ENCODE measurements at regions not wholly inside any gene's neighbourhood (a gene's known extent, or its start where the extent isn't known, plus 50 kb on each side); places are given as distances from the start of the nearest gene placed in this dataset.

DNA sequence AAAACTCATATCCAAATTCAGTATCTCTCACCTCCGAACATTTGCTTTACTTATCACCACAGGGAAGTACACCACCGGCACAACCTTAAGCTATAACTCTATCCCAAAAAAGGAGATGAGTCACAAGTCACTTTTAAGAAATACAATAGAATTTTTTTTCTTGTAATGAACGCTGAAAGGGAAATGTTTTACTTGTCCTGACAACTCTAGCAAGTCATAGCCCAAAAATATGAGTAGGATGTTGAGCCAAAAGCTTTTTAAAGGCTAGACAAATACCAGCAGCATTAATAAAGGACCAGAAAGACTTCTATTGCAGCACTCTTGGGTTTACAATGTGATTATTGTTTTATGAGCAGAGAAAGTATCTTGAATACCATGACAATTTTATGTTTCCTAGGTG is 147.3 kb upstream of the FST start:
- H3K9me3 Mint-ChIP-seq, result peaks cover 3% of the 10 kb centered on the region
- no peak overlapping the region for H3K4me3 Mint-ChIP-seq
- H3K36me3 Mint-ChIP-seq, result no peaks in the 10 kb centered on the region
- H3K27me3 Mint-ChIP-seq, result no peaks in the 10 kb centered on the region
- DNase-seq (ENCODE audit: low spot score), result no peak
- H3K27ac Mint-ChIP-seq, result no peak overlapping the region
- no peak for ATAC-seq
- no peaks in the 10 kb centered on the region for H3K4me1 Mint-ChIP-seq (ENCODE audit: low read depth in 2 of 2)

DNA sequence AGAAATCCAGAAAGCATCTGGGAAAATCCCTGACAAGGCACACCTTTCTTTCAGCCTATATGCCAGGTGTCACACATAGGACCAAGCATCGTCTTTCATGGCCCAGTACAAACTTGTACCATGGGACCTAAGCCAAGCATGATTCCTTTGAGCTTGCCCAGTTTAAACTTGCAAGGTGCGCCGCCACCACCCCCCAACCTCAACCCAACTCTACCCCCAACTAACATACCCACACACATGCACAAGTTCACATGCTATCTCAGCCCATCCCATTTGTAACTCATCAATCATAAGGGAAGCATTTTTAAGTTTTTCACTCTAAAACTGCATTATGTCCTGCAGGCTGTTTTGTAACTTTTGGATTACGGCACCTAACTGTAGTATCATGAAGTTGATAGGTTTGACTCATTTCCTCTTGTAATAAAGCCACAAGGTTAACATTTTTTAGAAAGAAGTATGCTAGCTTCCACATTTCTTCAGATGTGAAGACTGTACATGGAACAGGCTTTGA is 145.9 kb upstream of the FST start:
- no peak for ATAC-seq
- Mint-ChIP-seq H3K36me3 (no peaks in the 10 kb centered on the region), H3K4me3 (no peak overlapping the region), H3K9me3 (peaks cover 5% of the 10 kb centered on the region), H3K4me1 (ENCODE audit: low read depth in 2 of 2) (no peaks in the 10 kb centered on the region), H3K27me3 (no peaks in the 10 kb centered on the region), H3K27ac (no peak overlapping the region)
- no peak for DNase-seq (ENCODE audit: low spot score)

DNA sequence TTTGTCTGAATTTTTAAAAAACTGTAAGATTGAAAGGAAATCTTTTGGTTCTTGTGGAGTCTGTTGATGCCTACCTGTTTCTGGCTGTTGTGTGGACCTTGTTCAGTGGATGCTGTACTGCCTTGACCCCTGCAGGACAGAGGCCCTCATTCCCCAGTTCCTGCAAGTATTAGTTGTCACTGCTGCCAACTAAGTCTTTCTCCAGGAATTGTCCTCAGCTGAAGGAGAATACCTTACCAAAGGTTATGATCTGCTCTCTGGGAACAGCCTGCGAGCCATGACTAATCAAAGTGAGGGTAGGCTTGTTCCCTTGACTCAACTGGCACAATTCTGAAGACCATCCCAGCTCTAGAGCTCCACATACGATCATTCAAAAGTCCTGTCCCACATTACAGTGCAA is 145.3 kb upstream of the FST start:
- no peaks in the 10 kb centered on the region for H3K36me3 Mint-ChIP-seq
- no peak overlapping the region for H3K27ac Mint-ChIP-seq
- no peaks in the 10 kb centered on the region for H3K4me1 Mint-ChIP-seq (ENCODE audit: low read depth in 2 of 2)
- H3K9me3 Mint-ChIP-seq, result peaks cover 6% of the 10 kb centered on the region
- DNase-seq (ENCODE audit: low spot score), result no peak
- ATAC-seq, result no peak
- no peaks in the 10 kb centered on the region for H3K27me3 Mint-ChIP-seq
- H3K4me3 Mint-ChIP-seq, result no peak overlapping the region

DNA sequence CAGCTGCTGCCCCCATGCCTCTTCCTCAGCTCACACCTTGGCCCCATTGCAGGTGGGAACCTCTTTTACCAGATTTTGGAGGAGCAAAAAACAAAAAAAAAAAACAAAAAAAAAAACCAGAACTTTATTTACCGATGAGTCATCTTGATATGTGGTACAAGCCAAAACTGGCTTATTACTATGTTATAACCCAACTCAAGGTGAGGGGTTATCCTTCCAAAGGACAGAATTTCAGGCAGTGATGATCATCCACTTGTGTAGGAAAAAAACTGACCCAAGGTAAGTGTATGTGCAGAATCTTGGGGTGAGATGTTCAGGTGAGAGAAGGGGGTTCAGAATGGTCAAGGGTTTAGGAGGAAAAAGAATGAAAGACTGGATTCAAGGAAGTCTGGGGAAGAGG is 142.6 kb upstream of the FST start:
- DNase-seq (ENCODE audit: low spot score), result no peak
- peaks cover 9% of the 10 kb centered on the region for H3K9me3 Mint-ChIP-seq
- H3K27ac Mint-ChIP-seq, result no peak overlapping the region
- no peaks in the 10 kb centered on the region for H3K27me3 Mint-ChIP-seq
- no peaks in the 10 kb centered on the region for H3K4me1 Mint-ChIP-seq (ENCODE audit: low read depth in 2 of 2)
- no peak for ATAC-seq
- no peaks in the 10 kb centered on the region for H3K36me3 Mint-ChIP-seq
- H3K4me3 Mint-ChIP-seq, result no peak overlapping the region

DNA sequence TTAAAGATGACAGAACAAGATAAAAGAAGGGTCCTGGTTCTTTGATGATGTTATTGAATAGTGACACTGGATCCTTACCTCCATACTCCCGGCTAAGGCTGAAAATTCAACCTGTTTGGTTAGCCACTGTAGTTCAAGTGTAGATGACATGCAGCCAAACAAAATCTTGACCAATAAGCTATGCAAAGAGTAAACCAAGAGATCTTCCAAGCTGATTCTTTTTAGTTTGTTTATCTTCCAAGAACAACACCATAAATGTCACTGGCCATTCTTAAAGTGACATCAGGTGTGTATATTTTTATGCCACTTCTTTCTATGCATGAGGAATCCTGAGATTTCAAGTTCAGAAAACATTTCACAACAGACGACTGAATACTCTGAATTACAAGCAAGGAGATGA is 141.5 kb upstream of the FST start:
- H3K27ac Mint-ChIP-seq, result no peak overlapping the region
- H3K36me3 Mint-ChIP-seq, result no peaks in the 10 kb centered on the region
- H3K9me3 Mint-ChIP-seq, result peaks cover 9% of the 10 kb centered on the region
- H3K27me3 Mint-ChIP-seq, result no peaks in the 10 kb centered on the region
- H3K4me3 Mint-ChIP-seq, result no peak overlapping the region
- no peaks in the 10 kb centered on the region for H3K4me1 Mint-ChIP-seq (ENCODE audit: low read depth in 2 of 2)
- DNase-seq (ENCODE audit: low spot score) (no peak), ATAC-seq (no peak)

DNA sequence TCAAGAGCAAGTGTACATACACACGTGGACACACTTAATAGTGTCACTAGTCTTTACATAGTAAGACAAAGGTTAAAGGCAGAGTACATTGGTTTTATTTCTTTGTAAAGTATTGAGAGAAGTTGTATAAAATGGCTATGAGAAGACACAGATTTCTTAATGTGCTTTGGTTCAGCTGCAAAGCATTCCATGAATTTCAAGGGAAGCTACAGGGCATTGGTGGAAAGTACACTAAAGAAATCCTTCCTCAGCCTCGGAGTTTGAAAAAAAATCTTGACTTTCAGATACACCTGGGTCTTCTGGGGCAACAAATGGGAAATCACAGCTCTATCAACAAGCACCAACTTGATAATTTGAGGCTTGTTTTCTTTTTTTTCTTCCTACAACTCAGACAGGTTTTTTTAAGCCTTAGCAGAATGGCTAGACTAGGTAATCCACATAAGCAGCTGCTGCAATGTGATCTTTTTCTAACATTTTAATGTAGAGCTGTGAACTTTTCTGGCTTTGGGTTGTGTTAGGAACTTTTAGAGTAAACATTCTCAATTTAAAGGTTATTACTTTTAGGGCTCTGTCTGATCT is 140.4 kb upstream of the FST start:
- ATAC-seq, result no peak
- H3K36me3 Mint-ChIP-seq, result no peaks in the 10 kb centered on the region

DNA sequence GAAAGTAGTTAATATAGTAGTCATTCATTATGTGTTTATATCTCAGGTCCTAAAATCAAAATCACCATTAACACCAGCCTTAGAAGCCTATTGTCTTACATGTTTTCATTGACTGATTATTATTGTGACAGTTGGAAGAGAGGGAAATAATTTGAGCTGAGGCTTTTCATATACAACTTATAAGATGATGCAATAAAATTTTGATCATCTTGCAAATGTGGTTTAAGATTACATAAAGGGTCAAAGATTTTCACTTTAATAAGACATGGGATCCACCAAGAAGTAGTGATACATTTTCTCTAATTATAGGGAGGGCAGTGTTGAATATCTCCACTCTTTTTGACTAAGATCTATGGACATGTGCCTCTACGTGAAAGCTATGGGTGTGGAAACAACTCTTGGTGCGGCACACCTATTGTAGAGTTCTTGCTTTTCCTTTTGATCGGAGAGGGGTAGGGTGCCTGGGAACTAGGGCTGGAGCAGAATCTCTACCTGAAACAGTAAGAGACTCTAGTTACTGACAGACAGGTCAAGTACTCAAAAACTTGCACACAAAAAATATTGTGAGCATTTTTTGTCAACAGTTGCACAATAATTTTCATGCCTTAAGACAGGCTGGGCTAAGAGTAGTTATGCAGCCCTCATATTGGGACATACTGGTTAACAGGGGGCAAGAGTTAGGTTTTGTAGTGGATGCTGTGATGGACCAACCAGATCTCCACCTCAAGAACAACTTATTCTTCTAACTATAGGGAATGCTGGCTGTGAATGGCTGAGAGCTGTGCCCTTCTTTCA is 139.3 kb upstream of the FST start:
- ATAC-seq (no peak), DNase-seq (ENCODE audit: low spot score) (no peak)
- no peak overlapping the region for H3K27ac Mint-ChIP-seq
- no peaks in the 10 kb centered on the region for H3K27me3 Mint-ChIP-seq
- H3K36me3 Mint-ChIP-seq, result no peaks in the 10 kb centered on the region
- peaks cover 9% of the 10 kb centered on the region for H3K9me3 Mint-ChIP-seq
- H3K4me3 Mint-ChIP-seq, result no peak overlapping the region
- no peaks in the 10 kb centered on the region for H3K4me1 Mint-ChIP-seq (ENCODE audit: low read depth in 2 of 2)

More for the DNA sequence above, 140.4 kb upstream of the FST start:
- Mint-ChIP-seq H3K27me3 (no peaks in the 10 kb centered on the region), H3K4me3 (no peak overlapping the region), H3K4me1 (ENCODE audit: low read depth in 2 of 2) (no peaks in the 10 kb centered on the region), H3K27ac (no peak overlapping the region), H3K9me3 (peaks cover 9% of the 10 kb centered on the region)
- DNase-seq (ENCODE audit: low spot score), result no peak

DNA sequence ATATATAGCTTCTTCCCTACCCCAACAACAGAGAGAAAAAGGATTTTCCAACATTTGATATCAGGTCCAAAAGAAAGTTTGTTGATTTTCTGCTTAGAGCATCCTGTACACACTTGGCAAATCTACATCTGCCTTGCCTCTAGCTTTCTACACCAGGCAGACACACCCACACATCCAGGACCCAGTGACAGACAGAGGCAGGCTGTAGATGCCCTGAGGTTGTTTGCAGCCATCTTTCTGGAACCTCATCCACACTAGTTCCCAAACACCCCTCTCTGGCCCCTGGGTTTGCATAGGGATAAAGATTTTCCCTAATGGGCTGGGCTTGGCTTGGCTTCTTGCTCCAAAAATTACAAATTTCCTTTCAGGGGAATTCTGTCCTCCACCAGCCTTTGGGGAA is 138.2 kb upstream of the FST start:
- H3K27ac Mint-ChIP-seq, result no peak overlapping the region
- H3K4me1 Mint-ChIP-seq (ENCODE audit: low read depth in 2 of 2), result no peaks in the 10 kb centered on the region
- peaks cover 9% of the 10 kb centered on the region for H3K9me3 Mint-ChIP-seq
- DNase-seq (ENCODE audit: low spot score), result no peak
- H3K36me3 Mint-ChIP-seq, result no peaks in the 10 kb centered on the region
- ATAC-seq, result no peak
- H3K4me3 Mint-ChIP-seq, result no peak overlapping the region
- no peaks in the 10 kb centered on the region for H3K27me3 Mint-ChIP-seq

DNA sequence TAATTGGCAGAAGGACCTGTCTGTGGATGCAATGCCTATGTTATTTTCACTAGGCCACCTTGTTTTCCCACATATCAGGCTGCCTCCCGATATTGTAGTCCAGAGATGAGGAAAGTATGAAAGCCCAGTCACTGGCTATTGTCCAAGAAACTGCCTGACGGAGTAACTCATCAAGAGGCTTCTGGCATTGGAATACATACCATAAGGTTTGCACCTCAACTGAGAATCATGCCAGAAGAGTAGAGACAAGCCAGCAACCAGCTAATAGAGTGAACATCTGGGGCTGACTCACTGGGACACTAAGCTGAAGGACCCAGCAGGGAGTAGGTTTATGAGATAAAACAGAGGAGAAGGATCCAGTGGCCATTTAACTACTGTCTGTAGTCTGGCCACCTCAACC is 137.2 kb upstream of the FST start:
- Mint-ChIP-seq H3K4me1 (ENCODE audit: low read depth in 2 of 2) (no peaks in the 10 kb centered on the region), H3K9me3 (peaks cover 6% of the 10 kb centered on the region)

DNA sequence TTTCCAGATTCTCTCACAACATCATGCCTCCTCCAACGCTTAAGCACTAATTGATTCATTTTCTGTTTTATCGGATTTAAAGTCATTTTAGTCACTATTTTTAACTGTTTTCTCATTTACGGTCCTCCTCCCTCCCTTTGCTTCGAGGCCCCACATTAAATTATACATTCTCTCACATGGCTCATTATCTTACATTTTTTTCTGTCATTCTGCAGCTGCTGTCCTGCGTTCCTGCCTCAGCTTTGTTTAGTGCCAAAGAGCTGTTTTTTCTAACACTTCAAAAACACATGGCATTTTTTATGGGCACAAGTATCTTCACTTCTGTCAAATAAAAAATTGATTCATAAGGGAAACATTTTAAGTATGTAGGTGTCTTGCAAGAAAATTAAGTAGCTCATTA is 130.1 kb upstream of the FST start:
- H3K4me1 Mint-ChIP-seq (ENCODE audit: low read depth in 2 of 2), result no peaks in the 10 kb centered on the region
- H3K27me3 Mint-ChIP-seq, result peaks cover 0 to 7% of the 10 kb centered on the region in 2 donors
- no peak overlapping the region for H3K27ac Mint-ChIP-seq
- DNase-seq (ENCODE audit: low spot score), result no peak
- ATAC-seq, result no peak
- no peak overlapping the region for H3K4me3 Mint-ChIP-seq
- peaks cover 4% of the 10 kb centered on the region for H3K9me3 Mint-ChIP-seq
- H3K36me3 Mint-ChIP-seq, result no peaks in the 10 kb centered on the region

More for the DNA sequence above, 137.2 kb upstream of the FST start:
- H3K4me3 Mint-ChIP-seq, result no peak overlapping the region
- H3K36me3 Mint-ChIP-seq, result no peaks in the 10 kb centered on the region
- ATAC-seq, result no peak
- H3K27ac Mint-ChIP-seq, result no peak overlapping the region
- no peak for DNase-seq (ENCODE audit: low spot score)
- no peaks in the 10 kb centered on the region for H3K27me3 Mint-ChIP-seq

DNA sequence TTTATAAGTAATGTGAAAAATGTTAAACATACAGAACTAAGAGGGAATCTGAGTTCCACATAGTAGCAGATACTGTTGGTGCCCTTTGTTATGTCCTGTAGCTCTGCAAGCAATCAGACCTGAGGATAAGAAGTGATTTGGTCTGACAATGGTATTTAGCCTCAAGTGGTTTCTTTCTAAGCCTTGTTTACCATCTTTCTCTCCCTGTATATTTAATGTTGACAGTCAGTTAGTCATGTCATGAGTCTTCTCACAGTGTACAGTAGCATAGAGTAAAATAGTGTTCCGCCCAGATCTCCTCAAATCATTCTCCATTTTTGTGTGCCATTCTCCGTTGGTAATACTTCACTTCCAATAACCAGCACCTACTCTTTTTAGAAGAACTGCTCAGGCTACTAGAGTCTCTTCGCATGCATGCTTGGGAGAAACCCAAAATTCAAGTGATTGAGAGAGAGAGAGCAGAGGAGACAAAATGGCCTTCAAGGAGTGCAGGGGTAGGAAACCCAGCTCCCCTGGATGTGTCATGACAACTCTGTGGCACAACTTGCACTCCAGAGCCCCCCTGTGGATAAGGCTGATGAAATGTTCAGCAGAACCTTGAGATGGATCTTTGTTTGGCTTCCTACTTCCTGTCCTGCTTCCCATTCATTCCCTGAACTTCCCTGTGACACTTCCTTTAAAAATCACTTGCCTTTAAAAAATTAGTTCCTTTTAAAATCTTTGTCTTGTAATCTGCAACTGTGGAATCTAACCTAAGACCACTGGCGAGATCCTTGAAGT is 129.2 kb upstream of the FST start:
- no peaks in the 10 kb centered on the region for H3K4me1 Mint-ChIP-seq (ENCODE audit: low read depth in 2 of 2)
- H3K27me3 Mint-ChIP-seq, result peaks cover 0 to 7% of the 10 kb centered on the region in 2 donors
- no peaks in the 10 kb centered on the region for H3K36me3 Mint-ChIP-seq
- H3K9me3 Mint-ChIP-seq, result peaks cover 4% of the 10 kb centered on the region
- DNase-seq (ENCODE audit: low spot score), result no peak
- H3K27ac Mint-ChIP-seq, result no peak overlapping the region
- no peak for ATAC-seq
- no peak overlapping the region for H3K4me3 Mint-ChIP-seq

DNA sequence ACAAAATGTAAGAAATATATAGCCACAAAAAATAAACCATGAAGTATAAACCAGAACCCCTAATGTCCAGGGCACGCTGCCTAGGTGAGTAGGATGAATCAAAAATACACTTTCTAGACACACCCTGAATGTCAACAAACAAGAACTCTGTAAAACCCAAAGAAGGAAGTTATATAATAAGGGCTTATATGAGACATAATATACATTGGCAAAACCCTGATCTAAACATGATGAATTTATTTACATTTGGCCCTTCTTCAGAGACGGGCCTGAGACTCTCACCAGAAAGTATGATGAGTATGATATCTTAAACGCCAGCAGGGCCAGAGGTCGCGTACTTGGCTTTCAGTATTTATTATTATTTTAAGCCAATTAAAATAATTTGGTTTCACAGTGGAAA is 125.1 kb upstream of the FST start:
- no peak for ATAC-seq
- H3K27me3 Mint-ChIP-seq, result peaks cover 0 to 7% of the 10 kb centered on the region in 2 donors
- H3K27ac Mint-ChIP-seq, result no peak overlapping the region
- H3K9me3 Mint-ChIP-seq, result peaks cover 14% of the 10 kb centered on the region
- peaks cover 0 to 5% of the 10 kb centered on the region in 2 donors for H3K4me1 Mint-ChIP-seq (ENCODE audit: low read depth in 2 of 2)
- no peaks in the 10 kb centered on the region for H3K36me3 Mint-ChIP-seq
- H3K4me3 Mint-ChIP-seq, result no peak overlapping the region
- no peak for DNase-seq (ENCODE audit: low spot score)

DNA sequence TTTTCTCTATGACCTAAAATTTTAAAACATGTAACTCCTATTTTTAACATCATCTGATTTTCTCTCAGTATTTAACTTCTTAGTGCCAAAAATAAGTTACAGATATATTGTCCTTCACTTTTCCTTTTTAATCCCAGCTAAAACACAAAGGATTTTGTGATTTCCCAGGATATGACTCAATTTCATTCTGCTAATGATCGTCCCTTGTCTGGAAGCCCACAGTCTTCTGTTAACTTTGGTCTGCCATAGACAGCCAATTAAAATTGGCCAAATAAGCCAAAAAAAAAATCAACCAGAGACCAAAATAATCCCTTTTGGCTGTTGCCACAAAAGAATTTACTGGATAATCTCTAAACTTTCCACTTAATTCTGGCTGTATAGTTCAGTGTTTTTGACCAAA is 124.5 kb upstream of the FST start:
- Mint-ChIP-seq H3K9me3 (peaks cover 13% of the 10 kb centered on the region), H3K27ac (no peak overlapping the region), H3K4me3 (no peak overlapping the region), H3K4me1 (ENCODE audit: low read depth in 2 of 2) (peaks cover 0 to 5% of the 10 kb centered on the region in 2 donors), H3K27me3 (peaks cover 0 to 4% of the 10 kb centered on the region in 2 donors), H3K36me3 (no peaks in the 10 kb centered on the region)
- ATAC-seq (no peak), DNase-seq (ENCODE audit: low spot score) (no peak)

DNA sequence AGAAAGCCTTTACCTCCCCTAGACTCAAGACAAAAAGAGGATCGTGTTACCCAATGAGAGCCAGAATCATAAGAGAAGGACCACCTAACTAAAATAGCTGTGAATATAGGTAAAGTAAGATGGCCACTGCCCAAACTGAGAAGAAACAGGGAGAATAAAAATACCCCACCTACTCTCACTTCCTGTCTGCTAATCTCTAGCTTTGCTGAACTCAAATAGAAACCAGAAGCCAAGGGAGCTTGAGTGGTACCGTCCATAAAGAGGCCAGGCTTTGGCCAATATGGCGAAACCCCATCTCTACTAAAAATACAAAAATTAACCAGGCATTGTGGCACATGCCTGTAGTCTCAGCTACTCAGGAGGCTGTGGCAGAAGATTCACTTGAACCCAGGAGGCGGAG is 123.0 kb upstream of the FST start:
- DNase-seq (ENCODE audit: low spot score) (no peak), ATAC-seq (no peak)
- Mint-ChIP-seq H3K4me1 (ENCODE audit: low read depth in 2 of 2) (peaks cover 0 to 5% of the 10 kb centered on the region in 2 donors), H3K36me3 (no peaks in the 10 kb centered on the region), H3K4me3 (no peak overlapping the region), H3K27me3 (no peaks in the 10 kb centered on the region), H3K9me3 (peaks cover 10% of the 10 kb centered on the region), H3K27ac (no peak overlapping the region)

Data from natural killer cell treated with Interleukin-12 subunit alpha and Interleukin-12 subunit beta and Interleukin-15 and Interleukin-18, amount 100 ng/mL, for 72 hours (primary cell).